GM23338 (cell line): ENCODE measurements at regions not wholly inside any gene's neighbourhood (a gene's known extent, or its start where the extent isn't known, plus 50 kb on each side); places are given as distances from the start of the nearest gene placed in this dataset.

Experiments
- EZH2 ChIP-seq: fragments of 200-600 bp; sonication (generic); IDR thresholded peaks from one replicate; pipeline ENCODE4 v1.8.0; 2017; ENCODE audit warnings: antibody characterized with exemption, mild to moderate bottlenecking, low read depth; ENCODE audit not compliant: unreplicated experiment
- EZH2phosphoT487 ChIP-seq: fragments of 200-600 bp; sonication (generic); IDR thresholded peaks from one replicate; pipeline ENCODE4 v1.8.1; 2018; ENCODE audit warnings: antibody characterized with exemption; ENCODE audit not compliant: unreplicated experiment
- POLR2AphosphoS5 ChIP-seq: IDR thresholded peaks from 2 replicates; pipeline ENCODE4 v1.6.1; 2016; ENCODE audit warnings: antibody characterized with exemption, low read depth
- ZNF114 ChIP-seq: fragments of 250-450 bp; sonication (Bioruptor Pico); IDR thresholded peaks from 2 replicates; pipeline ENCODE4 v1.5.0; 2020; ENCODE audit warnings: mild to moderate bottlenecking, moderate library complexity
- TF ChIP-seq, protein P1 (sequence below), 2 experiments: fragments of 200-600 bp in 1 of 2; sonication (generic) in 1 of 2; conservative IDR thresholded peaks; 2 replicates each; pipeline versions ENCODE4 v1.5.1 to v1.6.1; 2016 to 2017; ENCODE audit warnings: antibody characterized with exemption in 2 of 2, low read depth in 2 of 2, mild to moderate bottlenecking in 2 of 2, moderate library complexity in 1 of 2
- TF ChIP-seq, protein P2 (sequence below): IDR thresholded peaks from 2 replicates; pipeline ENCODE4 v1.6.1; 2016; ENCODE audit warnings: antibody characterized with exemption

DNA sequence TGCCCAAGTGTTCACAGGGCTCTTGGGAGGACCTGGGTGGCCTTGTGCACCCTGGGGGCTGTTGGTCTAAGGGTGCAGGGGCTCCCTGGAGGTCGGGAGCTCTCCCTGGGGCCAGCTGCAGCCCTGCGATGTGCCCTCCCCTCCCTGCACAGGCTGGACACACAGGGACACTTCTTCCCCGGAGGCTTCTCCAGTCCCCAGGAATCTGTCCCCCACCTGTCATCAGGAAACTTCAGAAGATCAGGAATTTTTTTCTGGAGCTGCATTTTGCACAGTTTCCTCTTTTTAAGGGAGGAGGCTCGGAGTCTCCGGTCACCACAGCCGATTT is 66.9 kb upstream of the BHLHE23 start:
- TF ChIP-seq POLR2AphosphoS5 (no peak), EZH2 (no peak), EZH2phosphoT487 (no peak), ZNF114 (no peak)
- TF ChIP-seq, protein P1, sequence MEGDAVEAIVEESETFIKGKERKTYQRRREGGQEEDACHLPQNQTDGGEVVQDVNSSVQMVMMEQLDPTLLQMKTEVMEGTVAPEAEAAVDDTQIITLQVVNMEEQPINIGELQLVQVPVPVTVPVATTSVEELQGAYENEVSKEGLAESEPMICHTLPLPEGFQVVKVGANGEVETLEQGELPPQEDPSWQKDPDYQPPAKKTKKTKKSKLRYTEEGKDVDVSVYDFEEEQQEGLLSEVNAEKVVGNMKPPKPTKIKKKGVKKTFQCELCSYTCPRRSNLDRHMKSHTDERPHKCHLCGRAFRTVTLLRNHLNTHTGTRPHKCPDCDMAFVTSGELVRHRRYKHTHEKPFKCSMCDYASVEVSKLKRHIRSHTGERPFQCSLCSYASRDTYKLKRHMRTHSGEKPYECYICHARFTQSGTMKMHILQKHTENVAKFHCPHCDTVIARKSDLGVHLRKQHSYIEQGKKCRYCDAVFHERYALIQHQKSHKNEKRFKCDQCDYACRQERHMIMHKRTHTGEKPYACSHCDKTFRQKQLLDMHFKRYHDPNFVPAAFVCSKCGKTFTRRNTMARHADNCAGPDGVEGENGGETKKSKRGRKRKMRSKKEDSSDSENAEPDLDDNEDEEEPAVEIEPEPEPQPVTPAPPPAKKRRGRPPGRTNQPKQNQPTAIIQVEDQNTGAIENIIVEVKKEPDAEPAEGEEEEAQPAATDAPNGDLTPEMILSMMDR (conservative IDR thresholded peaks at IDR 0.05; ENCODE audit: low read depth in 2 of 2), result no peak
- TF ChIP-seq, protein P2, sequence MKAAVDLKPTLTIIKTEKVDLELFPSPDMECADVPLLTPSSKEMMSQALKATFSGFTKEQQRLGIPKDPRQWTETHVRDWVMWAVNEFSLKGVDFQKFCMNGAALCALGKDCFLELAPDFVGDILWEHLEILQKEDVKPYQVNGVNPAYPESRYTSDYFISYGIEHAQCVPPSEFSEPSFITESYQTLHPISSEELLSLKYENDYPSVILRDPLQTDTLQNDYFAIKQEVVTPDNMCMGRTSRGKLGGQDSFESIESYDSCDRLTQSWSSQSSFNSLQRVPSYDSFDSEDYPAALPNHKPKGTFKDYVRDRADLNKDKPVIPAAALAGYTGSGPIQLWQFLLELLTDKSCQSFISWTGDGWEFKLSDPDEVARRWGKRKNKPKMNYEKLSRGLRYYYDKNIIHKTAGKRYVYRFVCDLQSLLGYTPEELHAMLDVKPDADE, result no peak
